ENCODE measurements at regions not wholly inside any gene's neighbourhood (a gene's known extent, or its start where the extent isn't known, plus 50 kb on each side); places are given as distances from the start of the nearest gene placed in this dataset.

DNA sequence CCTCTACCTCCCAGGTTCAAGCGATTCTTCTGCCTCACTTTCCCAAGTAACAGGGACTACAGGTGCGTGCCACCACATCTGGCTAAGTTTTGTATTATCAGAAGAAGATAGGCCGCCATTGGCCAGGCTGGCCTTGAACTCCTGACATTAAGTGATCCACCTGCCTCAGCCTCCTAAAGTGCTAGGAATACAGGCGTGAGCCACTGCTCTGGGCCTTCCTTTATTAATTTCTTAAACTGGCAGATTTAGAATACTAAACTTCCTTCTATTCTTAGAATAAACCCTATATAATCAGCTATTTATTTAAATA, 86.6 kb downstream of the HFE start:
- Histone ChIP-seq H3K36me3 (ENCODE audit: control insufficient read depth in 2 of 2, insufficient read depth in 2 of 2, low read length in 1 of 2) (no peaks in the 10 kb centered on the region), H3K4me3 (ENCODE audit: low read depth in 1 of 2, low read length in 2 of 2) (no peak overlapping the region), H3K27ac (ENCODE audit: low read depth in 2 of 2, low read length in 1 of 2) (peak overlapping the region in 1 of 2 donors; percentile 41), H3K9me3 (ENCODE audit: control insufficient read depth in 2 of 2, insufficient read depth in 1 of 2, low read depth in 1 of 2, low read length in 1 of 2) (no peaks in the 10 kb centered on the region), H3K27me3 (ENCODE audit: control insufficient read depth in 1 of 2, insufficient read depth in 2 of 2, low read length in 2 of 2) (no peaks in the 10 kb centered on the region), H3K4me1 (ENCODE audit: control insufficient read depth in 2 of 2, insufficient read depth in 2 of 2, low read length in 1 of 2) (no peaks in the 10 kb centered on the region)
- 89 to 94% methylated on average over 4 of the region's 4 CpGs for WGBS, 2 donors

DNA sequence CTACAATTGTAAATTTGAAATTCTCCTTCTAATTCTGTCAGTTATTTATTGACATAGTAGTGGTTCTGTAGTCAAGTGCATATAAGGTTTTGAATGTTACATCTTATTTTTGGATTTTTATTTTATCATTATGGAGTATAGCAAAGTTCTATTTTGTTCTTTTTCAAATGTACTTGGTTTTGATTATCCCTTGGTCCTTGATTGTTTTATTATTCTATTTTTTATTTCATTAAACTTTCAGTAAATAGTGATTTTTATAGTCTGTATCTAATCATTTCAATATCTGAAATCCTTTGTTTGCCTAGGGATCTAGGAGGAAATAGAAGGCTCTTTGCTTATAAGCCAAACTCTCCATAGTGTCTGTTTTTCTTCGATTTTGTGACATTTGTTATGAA, 87.8 kb downstream of the HFE start:
- Histone ChIP-seq H3K4me1 (ENCODE audit: control insufficient read depth in 2 of 2, insufficient read depth in 2 of 2, low read length in 1 of 2) (no peaks in the 10 kb centered on the region), H3K27me3 (ENCODE audit: control insufficient read depth in 1 of 2, insufficient read depth in 2 of 2, low read length in 2 of 2) (no peaks in the 10 kb centered on the region), H3K27ac (ENCODE audit: low read depth in 2 of 2, low read length in 1 of 2) (no peak overlapping the region), H3K36me3 (ENCODE audit: control insufficient read depth in 2 of 2, insufficient read depth in 2 of 2, low read length in 1 of 2) (no peaks in the 10 kb centered on the region), H3K4me3 (ENCODE audit: low read depth in 1 of 2, low read length in 2 of 2) (no peak overlapping the region), H3K9me3 (ENCODE audit: control insufficient read depth in 2 of 2, insufficient read depth in 1 of 2, low read depth in 1 of 2, low read length in 1 of 2) (no peaks in the 10 kb centered on the region)
- 12 to 17% methylated on average over 1 of the region's 1 CpG for WGBS, 2 donors

DNA sequence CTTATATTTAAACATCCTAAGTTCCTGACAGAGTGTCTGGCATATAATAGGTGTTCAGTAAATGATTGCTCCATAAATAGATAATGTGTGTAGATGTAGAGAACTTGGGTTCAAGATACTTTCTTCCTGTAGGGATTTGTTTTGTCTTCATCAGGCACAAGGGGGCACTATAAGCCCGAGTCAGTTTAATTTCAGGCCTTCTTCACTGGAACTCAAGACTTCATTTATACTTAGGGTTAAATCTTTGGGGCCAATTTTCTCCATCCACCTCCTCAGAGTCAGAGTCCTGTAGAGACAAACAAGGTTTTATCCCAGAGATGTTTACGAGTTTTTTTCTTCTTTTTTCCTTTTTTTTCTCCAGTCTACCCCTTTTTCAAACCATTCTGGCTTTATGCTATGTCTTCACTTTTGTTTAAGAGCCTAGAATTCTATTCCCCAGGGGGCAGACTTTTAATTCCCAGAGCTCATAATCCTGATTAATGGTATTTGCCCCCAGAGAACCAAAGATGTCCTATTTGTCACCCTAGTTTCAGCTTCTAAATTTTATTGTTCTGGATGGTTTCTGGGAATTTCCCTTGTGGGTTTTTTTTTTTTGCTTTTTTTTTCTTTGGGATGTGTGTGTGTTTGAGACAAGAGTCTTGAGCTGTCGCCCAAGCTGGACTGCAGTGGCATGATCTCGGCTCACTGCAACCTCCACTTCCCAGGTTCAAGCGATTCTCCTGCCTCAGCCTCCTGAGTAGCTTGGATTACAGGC, 88.4 kb downstream of the HFE start:
- H3K27me3 ChIP-seq (ENCODE audit: control insufficient read depth in 1 of 2, insufficient read depth in 2 of 2, low read length in 2 of 2): no peaks in the 10 kb centered on the region
- 62 to 66% methylated on average over 5 of the region's 5 CpGs for WGBS, 2 donors
- H3K9me3 ChIP-seq (ENCODE audit: control insufficient read depth in 2 of 2, insufficient read depth in 1 of 2, low read depth in 1 of 2, low read length in 1 of 2): no peaks in the 10 kb centered on the region
- no peaks in the 10 kb centered on the region for H3K4me1 ChIP-seq (ENCODE audit: control insufficient read depth in 2 of 2, insufficient read depth in 2 of 2, low read length in 1 of 2)
- H3K27ac ChIP-seq (ENCODE audit: low read depth in 2 of 2, low read length in 1 of 2): no peak overlapping the region
- no peak overlapping the region for H3K4me3 ChIP-seq (ENCODE audit: low read depth in 1 of 2, low read length in 2 of 2)
- H3K36me3 ChIP-seq (ENCODE audit: control insufficient read depth in 2 of 2, insufficient read depth in 2 of 2, low read length in 1 of 2): no peaks in the 10 kb centered on the region

DNA sequence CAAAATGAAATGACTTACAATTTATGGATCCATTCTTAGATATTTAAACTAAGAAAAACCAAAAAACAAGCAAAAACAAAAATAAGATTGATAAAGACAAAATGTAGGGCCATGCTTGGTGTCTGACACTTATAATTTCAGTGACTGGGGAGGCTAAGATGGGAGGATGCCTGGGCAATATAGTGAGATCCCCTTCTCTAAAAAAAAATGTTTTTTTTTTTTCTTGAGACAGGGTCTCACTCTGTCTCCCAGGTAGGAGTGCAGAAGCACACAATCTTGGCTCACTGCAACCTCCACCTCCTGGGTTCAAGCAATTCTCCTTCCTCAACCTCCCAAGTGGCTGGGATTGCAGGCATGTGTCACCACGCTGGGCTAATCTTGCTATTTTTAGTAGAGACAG, 92.4 kb downstream of the HFE start:
- H3K36me3 ChIP-seq (ENCODE audit: control insufficient read depth in 2 of 2, insufficient read depth in 2 of 2, low read length in 1 of 2): no peaks in the 10 kb centered on the region
- no peaks in the 10 kb centered on the region for H3K9me3 ChIP-seq (ENCODE audit: control insufficient read depth in 2 of 2, insufficient read depth in 1 of 2, low read depth in 1 of 2, low read length in 1 of 2)
- no peaks in the 10 kb centered on the region for H3K27me3 ChIP-seq (ENCODE audit: control insufficient read depth in 1 of 2, insufficient read depth in 2 of 2, low read length in 2 of 2)
- H3K4me1 ChIP-seq (ENCODE audit: control insufficient read depth in 2 of 2, insufficient read depth in 2 of 2, low read length in 1 of 2): no peaks in the 10 kb centered on the region
- 84 to 89% methylated on average over 1 of the region's 1 CpG for WGBS, 2 donors
- H3K4me3 ChIP-seq (ENCODE audit: low read depth in 1 of 2, low read length in 2 of 2): no peak overlapping the region
- H3K27ac ChIP-seq (ENCODE audit: low read depth in 2 of 2, low read length in 1 of 2): no peak overlapping the region

DNA sequence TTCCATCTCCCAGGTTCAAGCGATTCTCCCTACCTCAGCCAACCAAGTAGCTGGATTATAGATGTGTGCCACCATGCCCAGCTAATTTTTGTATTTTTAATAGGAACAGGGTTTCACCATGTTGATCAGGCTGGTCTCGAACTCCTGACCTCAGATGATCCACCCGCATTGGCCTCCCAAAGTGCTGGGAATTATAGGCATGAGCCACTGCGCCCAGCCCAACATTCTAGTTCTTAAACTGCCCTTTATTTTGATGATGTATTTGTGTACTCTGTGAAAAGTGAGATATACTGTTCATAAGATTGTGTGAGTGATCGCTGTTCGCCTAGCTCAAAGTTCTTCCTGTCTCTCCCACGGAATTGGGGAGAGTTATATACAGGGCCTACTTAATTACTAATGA, 93.1 kb downstream of the HFE start:
- no peaks in the 10 kb centered on the region for H3K9me3 ChIP-seq (ENCODE audit: control insufficient read depth in 2 of 2, insufficient read depth in 1 of 2, low read depth in 1 of 2, low read length in 1 of 2)
- no peaks in the 10 kb centered on the region for H3K36me3 ChIP-seq (ENCODE audit: control insufficient read depth in 2 of 2, insufficient read depth in 2 of 2, low read length in 1 of 2)
- whole genome bisulfite sequencing, 2 donors: 93% methylated on average over 7 of the region's 7 CpGs
- H3K4me1 ChIP-seq (ENCODE audit: control insufficient read depth in 2 of 2, insufficient read depth in 2 of 2, low read length in 1 of 2): no peaks in the 10 kb centered on the region
- no peak overlapping the region for H3K27ac ChIP-seq (ENCODE audit: low read depth in 2 of 2, low read length in 1 of 2)
- no peak overlapping the region for H3K4me3 ChIP-seq (ENCODE audit: low read depth in 1 of 2, low read length in 2 of 2)
- H3K27me3 ChIP-seq (ENCODE audit: control insufficient read depth in 1 of 2, insufficient read depth in 2 of 2, low read length in 2 of 2): no peaks in the 10 kb centered on the region

DNA sequence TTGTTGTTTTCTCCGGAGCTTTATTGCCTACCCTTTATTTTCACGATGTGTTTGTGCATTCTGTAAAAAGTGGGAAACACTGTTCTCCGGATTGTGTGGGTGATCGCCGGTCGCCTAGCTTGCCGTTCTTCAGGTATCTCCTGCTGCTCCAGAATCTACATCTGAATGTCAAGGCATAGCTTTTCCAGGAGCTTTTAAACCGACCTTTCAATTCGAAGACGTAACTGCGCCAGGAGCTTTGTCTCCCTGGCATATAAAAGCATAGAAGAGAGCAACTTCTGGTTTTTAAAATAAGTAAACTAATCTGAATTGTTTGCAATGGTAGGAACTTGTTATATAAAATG, 96.0 kb downstream of the HFE start:
- Histone ChIP-seq H3K4me3 (ENCODE audit: low read depth in 1 of 2, low read length in 2 of 2) (peak overlapping the region; percentile 6 to 60), H3K36me3 (ENCODE audit: control insufficient read depth in 2 of 2, insufficient read depth in 2 of 2, low read length in 1 of 2) (no peaks in the 10 kb centered on the region), H3K27me3 (ENCODE audit: control insufficient read depth in 1 of 2, insufficient read depth in 2 of 2, low read length in 2 of 2) (no peaks in the 10 kb centered on the region), H3K27ac (ENCODE audit: low read depth in 2 of 2, low read length in 1 of 2) (peak overlapping the region; percentile 76 to 81), H3K4me1 (ENCODE audit: control insufficient read depth in 2 of 2, insufficient read depth in 2 of 2, low read length in 1 of 2) (no peaks in the 10 kb centered on the region), H3K9me3 (ENCODE audit: control insufficient read depth in 2 of 2, insufficient read depth in 1 of 2, low read depth in 1 of 2, low read length in 1 of 2) (no peaks in the 10 kb centered on the region)
- 4 to 6% methylated on average over 11 of the region's 11 CpGs for WGBS, 2 donors

DNA sequence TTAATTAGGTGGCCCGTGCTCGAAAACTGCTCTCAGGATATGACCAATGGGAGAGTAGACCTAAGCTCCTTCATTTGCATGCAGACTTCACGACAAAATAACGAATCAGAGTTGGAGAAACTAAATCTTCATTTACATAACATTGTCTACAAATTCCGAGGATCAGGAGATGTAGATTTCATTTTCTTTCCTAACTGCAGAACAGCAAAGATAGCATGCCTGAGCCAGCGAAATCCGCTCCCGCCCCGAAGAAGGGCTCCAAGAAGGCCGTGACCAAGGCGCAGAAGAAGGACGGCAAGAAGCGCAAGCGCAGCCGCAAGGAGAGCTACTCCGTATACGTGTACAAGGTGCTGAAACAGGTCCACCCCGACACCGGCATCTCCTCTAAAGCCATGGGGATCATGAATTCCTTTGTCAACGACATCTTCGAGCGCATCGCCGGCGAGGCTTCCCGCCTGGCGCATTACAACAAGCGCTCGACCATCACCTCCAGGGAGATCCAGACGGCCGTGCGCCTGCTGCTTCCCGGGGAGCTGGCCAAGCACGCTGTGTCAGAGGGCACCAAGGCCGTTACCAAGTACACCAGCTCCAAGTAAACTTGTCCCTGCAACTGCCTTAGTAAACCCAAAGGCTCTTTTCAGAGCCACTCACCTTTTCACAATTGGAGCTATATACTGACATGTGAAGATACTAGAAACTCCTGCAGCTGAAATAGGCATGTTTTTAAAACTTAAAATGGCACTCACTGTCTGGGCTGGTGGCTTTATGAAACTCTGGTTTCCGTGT, 96.5 kb downstream of the HFE start:
- no peaks in the 10 kb centered on the region for H3K9me3 ChIP-seq (ENCODE audit: control insufficient read depth in 2 of 2, insufficient read depth in 1 of 2, low read depth in 1 of 2, low read length in 1 of 2)
- H3K4me1 ChIP-seq (ENCODE audit: control insufficient read depth in 2 of 2, insufficient read depth in 2 of 2, low read length in 1 of 2): no peaks in the 10 kb centered on the region
- 1% methylated on average over 36 of the region's 36 CpGs for WGBS, 2 donors
- H3K36me3 ChIP-seq (ENCODE audit: control insufficient read depth in 2 of 2, insufficient read depth in 2 of 2, low read length in 1 of 2): no peaks in the 10 kb centered on the region
- no peaks in the 10 kb centered on the region for H3K27me3 ChIP-seq (ENCODE audit: control insufficient read depth in 1 of 2, insufficient read depth in 2 of 2, low read length in 2 of 2)
- peak overlapping the region; percentile 81 to 91 for H3K27ac ChIP-seq (ENCODE audit: low read depth in 2 of 2, low read length in 1 of 2)
- H3K4me3 ChIP-seq (ENCODE audit: low read depth in 1 of 2, low read length in 2 of 2): peak overlapping the region; percentile 50 to 60

DNA sequence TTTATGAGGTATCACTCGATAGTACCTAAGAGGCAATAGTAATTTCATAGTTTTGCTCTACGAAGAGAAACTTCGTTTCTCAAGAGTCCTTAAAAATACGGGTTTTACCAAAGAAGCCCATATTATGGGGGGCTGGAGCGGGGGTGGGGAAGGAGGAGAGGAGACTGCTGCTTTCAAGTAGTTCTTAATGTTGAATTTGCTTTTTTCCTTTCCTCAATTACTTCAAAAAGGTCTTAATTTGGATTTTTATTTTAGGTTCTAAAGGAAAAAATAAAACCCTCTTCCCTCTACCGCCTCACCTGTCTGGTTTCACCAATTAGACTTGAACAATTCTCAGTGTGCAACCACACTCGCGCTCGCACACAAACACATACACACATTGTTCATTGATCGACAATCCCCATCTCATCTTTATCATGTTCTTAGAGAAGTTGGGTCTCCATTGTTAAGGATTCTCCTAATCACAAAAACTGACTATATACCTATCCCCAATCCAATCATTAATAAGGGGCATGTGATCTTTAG, 97.2 kb downstream of the HFE start:
- Histone ChIP-seq H3K9me3 (ENCODE audit: control insufficient read depth in 2 of 2, insufficient read depth in 1 of 2, low read depth in 1 of 2, low read length in 1 of 2) (no peaks in the 10 kb centered on the region), H3K36me3 (ENCODE audit: control insufficient read depth in 2 of 2, insufficient read depth in 2 of 2, low read length in 1 of 2) (no peaks in the 10 kb centered on the region), H3K4me3 (ENCODE audit: low read depth in 1 of 2, low read length in 2 of 2) (peak overlapping the region in 1 of 2 donors; percentile 60), H3K27ac (ENCODE audit: low read depth in 2 of 2, low read length in 1 of 2) (peak overlapping the region in 1 of 2 donors; percentile 81), H3K4me1 (ENCODE audit: control insufficient read depth in 2 of 2, insufficient read depth in 2 of 2, low read length in 1 of 2) (no peaks in the 10 kb centered on the region), H3K27me3 (ENCODE audit: control insufficient read depth in 1 of 2, insufficient read depth in 2 of 2, low read length in 2 of 2) (no peaks in the 10 kb centered on the region)
- WGBS, 2 donors: 52% methylated on average over 10 of the region's 10 CpGs

DNA sequence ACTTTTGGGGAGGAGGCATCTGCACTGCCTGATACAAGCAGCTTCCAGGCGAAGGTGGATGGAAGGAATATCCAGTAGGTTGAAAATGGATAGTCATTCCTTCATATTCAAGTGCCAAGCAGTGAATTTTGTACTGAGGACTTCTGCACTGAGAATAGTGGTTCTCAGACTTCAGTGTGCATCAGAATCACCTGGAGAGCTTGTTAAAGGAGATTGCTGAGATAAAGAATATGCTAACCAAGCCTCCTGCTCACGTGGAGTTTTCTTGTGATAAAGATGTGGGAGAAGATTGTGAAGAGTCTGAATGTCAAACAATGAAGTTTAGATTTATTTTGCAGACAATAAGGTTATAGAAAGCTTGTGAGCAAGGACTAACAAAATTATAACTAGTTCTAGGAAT, 97.8 kb downstream of the HFE start:
- no peaks in the 10 kb centered on the region for H3K27me3 ChIP-seq (ENCODE audit: control insufficient read depth in 1 of 2, insufficient read depth in 2 of 2, low read length in 2 of 2)
- WGBS, 2 donors: 88 to 89% methylated on average over 2 of the region's 2 CpGs
- H3K4me3 ChIP-seq (ENCODE audit: low read depth in 1 of 2, low read length in 2 of 2): no peak overlapping the region
- no peaks in the 10 kb centered on the region for H3K4me1 ChIP-seq (ENCODE audit: control insufficient read depth in 2 of 2, insufficient read depth in 2 of 2, low read length in 1 of 2)
- H3K36me3 ChIP-seq (ENCODE audit: control insufficient read depth in 2 of 2, insufficient read depth in 2 of 2, low read length in 1 of 2): no peaks in the 10 kb centered on the region
- no peaks in the 10 kb centered on the region for H3K9me3 ChIP-seq (ENCODE audit: control insufficient read depth in 2 of 2, insufficient read depth in 1 of 2, low read depth in 1 of 2, low read length in 1 of 2)
- H3K27ac ChIP-seq (ENCODE audit: low read depth in 2 of 2, low read length in 1 of 2): no peak overlapping the region

DNA sequence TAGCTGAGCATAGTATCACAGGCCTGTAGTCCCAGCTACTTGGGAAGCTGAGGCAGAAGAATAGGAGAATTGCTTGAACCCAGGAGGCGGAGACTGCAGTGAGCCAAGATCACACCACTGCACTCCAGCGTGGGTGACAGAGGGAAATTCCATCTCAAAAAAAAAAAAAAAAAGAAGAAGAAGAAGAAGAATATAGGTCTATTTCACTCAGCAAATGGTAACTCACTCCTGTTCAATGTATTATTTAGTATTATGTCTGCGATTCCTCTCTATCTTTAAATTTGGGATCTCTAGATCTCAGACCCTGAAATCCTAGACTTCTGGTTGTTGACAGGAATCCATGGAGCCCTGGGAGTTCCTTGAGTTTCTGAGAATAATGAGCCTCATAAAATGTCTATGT, 98.6 kb downstream of the HFE start:
- H3K4me3 ChIP-seq (ENCODE audit: low read depth in 1 of 2, low read length in 2 of 2): no peak overlapping the region
- no peaks in the 10 kb centered on the region for H3K4me1 ChIP-seq (ENCODE audit: control insufficient read depth in 2 of 2, insufficient read depth in 2 of 2, low read length in 1 of 2)
- H3K27me3 ChIP-seq (ENCODE audit: control insufficient read depth in 1 of 2, insufficient read depth in 2 of 2, low read length in 2 of 2): no peaks in the 10 kb centered on the region
- H3K36me3 ChIP-seq (ENCODE audit: control insufficient read depth in 2 of 2, insufficient read depth in 2 of 2, low read length in 1 of 2): no peaks in the 10 kb centered on the region
- H3K27ac ChIP-seq (ENCODE audit: low read depth in 2 of 2, low read length in 1 of 2): no peak overlapping the region
- WGBS, 2 donors: 90 to 92% methylated on average over 3 of the region's 3 CpGs
- H3K9me3 ChIP-seq (ENCODE audit: control insufficient read depth in 2 of 2, insufficient read depth in 1 of 2, low read depth in 1 of 2, low read length in 1 of 2): no peaks in the 10 kb centered on the region
